ENCODE measurements at regions not wholly inside any gene's neighbourhood (a gene's known extent, or its start where the extent isn't known, plus 50 kb on each side); places are given as distances from the start of the nearest gene placed in this dataset.

- Mint-ChIP-seq H3K36me3 (no peaks in the 10 kb centered on the region), H3K27ac (no peak overlapping the region), H3K9me3 (ENCODE audit: low read depth) (no peaks in the 10 kb centered on the region), H3K27me3 (peaks cover 9% of the 10 kb centered on the region), H3K4me3 (no peak overlapping the region), H3K4me1 (ENCODE audit: low read depth) (no peaks in the 10 kb centered on the region)
These were observed 203.7 kb upstream of the TUT7 start for GRCh38 chr9:86557918-86558317.

DNA sequence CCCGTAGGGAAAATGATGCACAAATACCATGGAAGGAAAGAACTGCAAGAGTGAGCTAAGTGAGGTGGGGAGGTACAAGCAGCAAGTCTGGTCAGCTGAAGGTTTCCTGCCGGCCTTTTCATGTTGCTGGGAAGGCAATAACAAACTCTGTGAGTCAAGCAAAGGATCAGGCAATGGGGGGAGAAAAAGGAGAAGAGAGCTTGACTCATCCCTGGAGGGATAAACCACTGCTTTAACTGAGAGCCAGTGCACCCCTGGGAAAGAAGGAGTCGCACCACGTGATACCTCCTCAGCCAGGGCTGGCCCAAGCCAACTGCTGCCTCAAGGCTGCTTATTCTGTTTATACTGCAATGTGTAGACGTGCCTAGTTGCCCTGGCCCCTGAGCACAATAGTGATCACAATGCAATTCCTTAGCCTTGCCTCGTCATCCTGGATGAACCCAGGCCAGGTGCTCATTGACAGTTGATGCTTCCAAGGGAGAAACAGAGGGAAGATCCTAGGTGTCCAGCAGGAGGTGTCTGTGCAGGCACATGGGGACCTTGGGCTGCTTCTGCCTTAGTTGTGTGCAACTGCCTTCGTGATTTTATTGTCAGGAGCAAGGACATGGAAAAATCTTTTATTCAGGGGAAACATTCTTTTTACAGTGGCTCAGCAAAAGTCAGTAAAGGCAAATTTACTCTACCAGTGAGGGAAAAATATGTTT, 203.0 kb upstream of the TUT7 start:
- H3K36me3 Mint-ChIP-seq = no peaks in the 10 kb centered on the region
- no peaks in the 10 kb centered on the region for H3K9me3 Mint-ChIP-seq (ENCODE audit: low read depth)
- peaks cover 14% of the 10 kb centered on the region for H3K27me3 Mint-ChIP-seq
- H3K4me3 Mint-ChIP-seq = no peak overlapping the region
- no peaks in the 10 kb centered on the region for H3K4me1 Mint-ChIP-seq (ENCODE audit: low read depth)
- no peak overlapping the region for H3K27ac Mint-ChIP-seq

GRCh38 chr9:86555661-86556060, 201.5 kb upstream of the TUT7 start:
- Mint-ChIP-seq H3K4me1 (ENCODE audit: low read depth) (no peaks in the 10 kb centered on the region), H3K36me3 (no peaks in the 10 kb centered on the region), H3K27me3 (peaks cover 14% of the 10 kb centered on the region), H3K4me3 (no peak overlapping the region), H3K9me3 (ENCODE audit: low read depth) (no peaks in the 10 kb centered on the region), H3K27ac (no peak overlapping the region)

GRCh38 chr9:86550401-86550800, 196.2 kb upstream of the TUT7 start:
- Mint-ChIP-seq H3K4me1 (ENCODE audit: low read depth) (no peaks in the 10 kb centered on the region), H3K27me3 (peaks cover 17% of the 10 kb centered on the region), H3K36me3 (no peaks in the 10 kb centered on the region), H3K9me3 (ENCODE audit: low read depth) (no peaks in the 10 kb centered on the region), H3K27ac (no peak overlapping the region), H3K4me3 (no peak overlapping the region)

DNA sequence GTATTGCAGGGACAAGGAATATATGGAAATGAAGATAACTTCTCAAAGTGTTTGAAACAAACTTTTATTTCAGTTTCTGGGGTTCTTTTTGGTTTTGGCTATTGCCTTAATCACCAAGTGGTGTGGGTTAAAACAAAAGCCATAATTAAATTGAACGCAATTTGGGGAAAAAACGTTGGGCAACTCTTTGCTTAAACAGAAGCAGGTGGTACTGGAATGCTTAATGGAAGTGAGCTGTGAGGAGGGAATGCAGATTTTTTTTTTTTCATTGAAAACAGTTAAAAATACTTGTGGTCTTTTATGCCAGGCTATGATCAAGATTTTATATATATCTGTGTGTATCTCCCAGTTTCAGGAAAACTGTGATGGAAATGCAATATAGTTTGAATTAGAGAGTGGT, 195.7 kb upstream of the TUT7 start:
- Mint-ChIP-seq H3K36me3 (no peaks in the 10 kb centered on the region), H3K4me1 (ENCODE audit: low read depth) (no peaks in the 10 kb centered on the region), H3K4me3 (no peak overlapping the region), H3K27me3 (peaks cover 17% of the 10 kb centered on the region), H3K27ac (no peak overlapping the region), H3K9me3 (ENCODE audit: low read depth) (no peaks in the 10 kb centered on the region)

DNA sequence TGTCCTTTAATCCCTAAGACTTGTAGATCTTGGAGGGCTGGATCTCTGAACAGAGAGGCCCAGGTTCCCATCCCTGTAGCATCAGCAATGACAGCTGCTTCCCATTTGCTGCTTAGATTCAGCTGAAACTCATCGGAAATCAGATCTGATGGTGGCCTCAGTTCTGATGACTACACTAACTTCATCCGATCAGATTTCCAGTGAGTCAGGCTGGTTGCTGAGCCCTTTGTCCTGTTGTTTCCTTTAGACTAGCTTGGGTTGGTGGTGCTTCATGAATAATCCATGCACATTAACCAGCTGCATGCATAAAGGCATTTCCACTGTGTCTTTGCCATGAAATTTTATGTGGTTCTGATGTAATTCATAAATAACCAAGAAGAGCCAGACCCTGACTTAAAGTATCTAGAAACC, 195.2 kb upstream of the TUT7 start:
- Mint-ChIP-seq H3K27me3 (peaks cover 15% of the 10 kb centered on the region), H3K4me3 (no peak overlapping the region), H3K9me3 (ENCODE audit: low read depth) (no peaks in the 10 kb centered on the region), H3K27ac (no peak overlapping the region), H3K36me3 (no peaks in the 10 kb centered on the region), H3K4me1 (ENCODE audit: low read depth) (no peaks in the 10 kb centered on the region)

DNA sequence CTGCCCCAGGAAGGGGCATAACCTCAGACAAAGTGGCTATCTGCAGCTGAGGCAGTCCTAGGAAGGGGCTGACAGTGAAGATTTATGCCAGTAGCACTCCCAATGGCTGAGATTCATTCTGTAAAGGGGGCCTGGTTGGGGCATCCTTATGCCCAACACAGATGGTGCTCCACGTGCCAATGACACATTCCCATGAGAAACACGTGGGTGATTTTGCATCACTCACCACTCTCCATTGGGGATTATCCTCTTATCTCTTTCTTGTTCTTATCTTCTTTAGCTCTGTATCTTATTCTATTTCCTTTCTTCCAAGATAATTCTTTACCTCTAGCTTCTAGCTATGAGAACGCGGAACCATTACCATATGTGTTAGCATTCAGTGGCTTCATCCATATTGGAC, 194.0 kb upstream of the TUT7 start:
- H3K4me1 Mint-ChIP-seq (ENCODE audit: low read depth) = no peaks in the 10 kb centered on the region
- no peak overlapping the region for H3K27ac Mint-ChIP-seq
- H3K4me3 Mint-ChIP-seq = no peak overlapping the region
- peaks cover 14% of the 10 kb centered on the region for H3K27me3 Mint-ChIP-seq
- no peaks in the 10 kb centered on the region for H3K9me3 Mint-ChIP-seq (ENCODE audit: low read depth)
- no peaks in the 10 kb centered on the region for H3K36me3 Mint-ChIP-seq

- Mint-ChIP-seq H3K4me1 (ENCODE audit: low read depth) (no peaks in the 10 kb centered on the region), H3K27ac (no peak overlapping the region), H3K36me3 (no peaks in the 10 kb centered on the region), H3K27me3 (peaks cover 10% of the 10 kb centered on the region), H3K4me3 (no peak overlapping the region), H3K9me3 (ENCODE audit: low read depth) (no peaks in the 10 kb centered on the region)
These were observed 193.4 kb upstream of the TUT7 start for GRCh38 chr9:86547571-86547970.

DNA sequence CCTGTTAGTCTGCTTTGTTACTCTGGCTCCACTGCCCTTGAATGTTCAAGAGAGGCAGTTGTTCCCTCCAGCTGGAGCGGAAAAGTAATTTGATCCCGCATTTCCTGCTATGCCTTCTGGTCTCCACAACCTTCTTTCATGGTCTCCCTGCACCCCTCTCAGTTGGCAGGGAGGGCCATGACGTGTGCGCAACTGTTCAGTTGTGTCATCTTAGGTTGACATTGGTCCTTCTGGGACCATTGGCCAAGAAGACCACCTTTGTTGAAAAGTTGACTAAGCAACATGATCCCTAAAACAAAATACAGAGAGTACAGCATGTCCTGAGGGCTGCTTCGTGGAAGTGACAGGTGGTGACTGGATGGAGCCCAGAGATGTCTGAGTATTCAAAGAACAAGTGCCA, 192.5 kb upstream of the TUT7 start:
- H3K4me1 Mint-ChIP-seq (ENCODE audit: low read depth) = no peaks in the 10 kb centered on the region

DNA sequence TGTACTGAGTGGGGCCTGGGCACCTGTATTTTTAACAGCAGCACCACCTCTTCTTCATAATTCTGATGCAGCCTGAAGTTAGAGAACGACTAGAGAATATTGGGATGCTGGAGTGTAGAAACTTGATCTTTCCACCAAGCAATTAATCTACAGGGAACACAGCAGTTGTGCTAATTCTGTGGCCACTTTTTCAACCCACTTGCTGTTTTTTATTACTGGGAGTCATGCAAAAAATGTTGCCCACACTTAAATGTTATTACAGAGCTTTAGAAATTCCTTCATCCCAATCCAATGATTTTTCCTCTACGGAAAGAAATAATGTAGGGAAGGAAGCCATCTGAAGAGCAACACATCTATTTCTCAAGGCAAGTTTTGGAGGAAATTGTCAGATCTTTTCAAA, 190.9 kb upstream of the TUT7 start:
- H3K27ac Mint-ChIP-seq = no peak overlapping the region
- no peaks in the 10 kb centered on the region for H3K36me3 Mint-ChIP-seq
- H3K4me3 Mint-ChIP-seq = no peak overlapping the region

More for the DNA sequence above, 192.5 kb upstream of the TUT7 start:
- Mint-ChIP-seq H3K4me3 (no peak overlapping the region), H3K36me3 (no peaks in the 10 kb centered on the region), H3K27me3 (peaks cover 7% of the 10 kb centered on the region), H3K27ac (no peak overlapping the region), H3K9me3 (ENCODE audit: low read depth) (no peaks in the 10 kb centered on the region)

GRCh38 chr9:86541014-86541570, 186.9 kb upstream of the TUT7 start:
- Mint-ChIP-seq H3K9me3 (ENCODE audit: low read depth) (no peaks in the 10 kb centered on the region), H3K4me1 (ENCODE audit: low read depth) (no peaks in the 10 kb centered on the region), H3K27ac (no peak overlapping the region), H3K4me3 (no peak overlapping the region), H3K27me3 (peaks cover 2% of the 10 kb centered on the region), H3K36me3 (no peaks in the 10 kb centered on the region)

More for the DNA sequence above, 190.9 kb upstream of the TUT7 start:
- Mint-ChIP-seq H3K27me3 (peaks cover 5% of the 10 kb centered on the region), H3K9me3 (ENCODE audit: low read depth) (no peaks in the 10 kb centered on the region), H3K4me1 (ENCODE audit: low read depth) (no peaks in the 10 kb centered on the region)

GRCh38 chr9:86535406-86535915, 181.3 kb upstream of the TUT7 start:
- H3K36me3 Mint-ChIP-seq = no peaks in the 10 kb centered on the region
- H3K27me3 Mint-ChIP-seq = peaks cover 6% of the 10 kb centered on the region
- H3K9me3 Mint-ChIP-seq (ENCODE audit: low read depth) = no peaks in the 10 kb centered on the region
- H3K4me3 Mint-ChIP-seq = no peak overlapping the region
- no peak overlapping the region for H3K27ac Mint-ChIP-seq
- no peaks in the 10 kb centered on the region for H3K4me1 Mint-ChIP-seq (ENCODE audit: low read depth)

- H3K27ac Mint-ChIP-seq = no peak overlapping the region
- no peaks in the 10 kb centered on the region for H3K9me3 Mint-ChIP-seq (ENCODE audit: low read depth)
- H3K4me1 Mint-ChIP-seq (ENCODE audit: low read depth) = no peaks in the 10 kb centered on the region
- peaks cover 7% of the 10 kb centered on the region for H3K27me3 Mint-ChIP-seq
- H3K36me3 Mint-ChIP-seq = no peaks in the 10 kb centered on the region
- H3K4me3 Mint-ChIP-seq = no peak overlapping the region
These were observed 180.5 kb upstream of the TUT7 start for GRCh38 chr9:86534572-86535258.

- Mint-ChIP-seq H3K27me3 (peaks cover 11% of the 10 kb centered on the region), H3K27ac (no peak overlapping the region), H3K4me3 (no peak overlapping the region), H3K9me3 (ENCODE audit: low read depth) (no peaks in the 10 kb centered on the region), H3K36me3 (no peaks in the 10 kb centered on the region), H3K4me1 (ENCODE audit: low read depth) (no peaks in the 10 kb centered on the region)
These were observed 177.9 kb upstream of the TUT7 start for GRCh38 chr9:86531971-86532640.
